Left hindlimb (tissue), 1 donor: ENCODE measurements at regions not wholly inside any gene's neighbourhood (a gene's known extent, or its start where the extent isn't known, plus 50 kb on each side); places are given as distances from the start of the nearest gene placed in this dataset.

Experiments
- DNase-seq: peaks from one replicate; pipeline ENCODE4 v3.0.0-alpha.2; 2018

- DNase-seq: no peak
Observed at GRCh38 chr3:168497183-168497582, 401.5 kb upstream of the GOLIM4 start.

GRCh38 chr3:168495932-168496331, 400.2 kb upstream of the GOLIM4 start:
- no peak for DNase-seq

- DNase-seq: no peak
Observed at GRCh38 chr3:168495270-168495669, 399.5 kb upstream of the GOLIM4 start.

- no peak for DNase-seq
Observed at GRCh38 chr3:168493412-168494205, 397.9 kb upstream of the GOLIM4 start.

- no peak for DNase-seq
Observed at GRCh38 chr3:168490981-168491380, 395.3 kb upstream of the GOLIM4 start.

GRCh38 chr3:168489301-168489700, 393.6 kb upstream of the GOLIM4 start:
- no peak for DNase-seq

- no peak for DNase-seq
Observed at GRCh38 chr3:168485936-168486335, 390.2 kb upstream of the GOLIM4 start.

GRCh38 chr3:168476360-168476980, 380.7 kb upstream of the GOLIM4 start:
- no peak for DNase-seq

GRCh38 chr3:168475704-168476103, 380.0 kb upstream of the GOLIM4 start:
- DNase-seq: no peak

GRCh38 chr3:168473334-168473890, 377.7 kb upstream of the GOLIM4 start:
- DNase-seq: no peak

- no peak for DNase-seq
Observed at GRCh38 chr3:168472783-168473182, 377.1 kb upstream of the GOLIM4 start.

- no peak for DNase-seq
Observed at GRCh38 chr3:168470380-168470779, 374.7 kb upstream of the GOLIM4 start.

- DNase-seq: no peak
Observed at GRCh38 chr3:168469436-168469835, 373.7 kb upstream of the GOLIM4 start.

GRCh38 chr3:168467115-168467714, 371.5 kb upstream of the GOLIM4 start:
- no peak for DNase-seq

GRCh38 chr3:168461793-168462192, 366.1 kb upstream of the GOLIM4 start:
- DNase-seq: no peak

- no peak for DNase-seq
Observed at GRCh38 chr3:168459226-168459784, 363.6 kb upstream of the GOLIM4 start.

- no peak for DNase-seq
Observed at GRCh38 chr3:168457954-168458539, 362.3 kb upstream of the GOLIM4 start.

GRCh38 chr3:168455814-168456213, 360.1 kb upstream of the GOLIM4 start:
- DNase-seq: no peak

GRCh38 chr3:168453623-168454022, 357.9 kb upstream of the GOLIM4 start:
- DNase-seq: no peak

GRCh38 chr3:168443965-168444364, 348.2 kb upstream of the GOLIM4 start:
- no peak for DNase-seq

- no peak for DNase-seq
Observed at GRCh38 chr3:168442502-168442901, 346.8 kb upstream of the GOLIM4 start.

GRCh38 chr3:168436245-168436724, 340.6 kb upstream of the GOLIM4 start:
- DNase-seq: no peak

- no peak for DNase-seq
Observed at GRCh38 chr3:168431491-168431890, 335.8 kb upstream of the GOLIM4 start.
